HCT116 (cell line): ENCODE measurements at regions not wholly inside any gene's neighbourhood (a gene's known extent, or its start where the extent isn't known, plus 50 kb on each side); places are given as distances from the start of the nearest gene placed in this dataset.

ENCODE experiments used
- ATAC-seq: fragments of 200-7000 bp; cut with Tn5 transposase; 2 replicates; pipeline ENCODE4 v1.9.1; 2020; ENCODE audit warnings: mild to moderate bottlenecking, moderate library complexity
- BruUV-seq: library from RNA; stranded (reverse); fragments of 400-500 nt; replicated peaks from 2 replicates; lab custom pipeline; 2021; lab: Mats Ljungman, UMichigan
- CTCF ChIA-PET: fragments of 300-600 bp; sonication (Branson Sonifier 250); formaldehyde crosslinking; loops from one replicate; lab custom pipeline; 2021; ENCODE audit warnings: antibody characterized with exemption; lab: Charles Lee
- POLR2A ChIA-PET: fragments of 300-600, 350-600 bp; sonication (Branson Sonifier 250); formaldehyde crosslinking; loops from one replicate; lab custom pipeline; 2021; ENCODE audit warnings: antibody characterized with exemption; lab: Charles Lee
- RAD21 ChIA-PET, 2 experiments: fragments of 300-600 bp; sonication (Branson Sonifier 250); formaldehyde crosslinking; loops; one replicate each; lab custom pipeline; 2023; ENCODE audit warnings: low total read pairs in 2 of 2; ENCODE audit not compliant: uncharacterized antibody in 2 of 2, unreplicated experiment in 2 of 2, low non-redundant PET in 1 of 2; lab: Charles Lee
- DNase-seq: peaks from one replicate; pipeline ENCODE4 v3.0.0-alpha.2; 2010; ENCODE audit warnings: low read depth, low spot score
- H2AFZ ChIP-seq: fragments of 200-600 bp; shearing (Covaris generic), sonication (generic); 2 replicates; pipeline ENCODE4 v1.6.1; 2017; ENCODE audit warnings: low read depth, mixed run types, mixed read lengths, antibody characterized with exemption, low read length; ENCODE audit not compliant: poor library complexity, severe bottlenecking
- H3K27ac ChIP-seq: 2 replicates; pipeline ENCODE4 v1.5.1; 2012; ENCODE audit warnings: low read depth, low read length
- H3K27me3 ChIP-seq: fragments of 200-600 bp; sonication (generic); 2 replicates; pipeline ENCODE4 v1.6.1; 2016; ENCODE audit warnings: mixed run types, low read length, mixed read lengths; ENCODE audit not compliant: insufficient read depth
- H3K36me3 ChIP-seq, 2 experiments: fragments of 200-500 bp in 1 of 2; fragments of 200-600 bp in 1 of 2; sonication (Bioruptor generic) in 1 of 2; sonication (generic) in 1 of 2; 2 replicates each; pipeline versions ENCODE4 v1.5.1 to v1.6.1; 2014 to 2016; ENCODE audit warnings: low read length in 2 of 2, inconsistent platforms in 1 of 2, mixed read lengths in 1 of 2, mixed run types in 1 of 2; ENCODE audit not compliant: insufficient read depth in 2 of 2, control insufficient read depth in 1 of 2
- H3K4me1 ChIP-seq, 2 experiments: fragments of 200-600 bp in 1 of 2; sonication (generic) in 1 of 2; 2 replicates each; pipeline versions ENCODE4 v1.5.1 to v1.6.1; 2012 to 2017; ENCODE audit warnings: low read length in 2 of 2, inconsistent platforms in 1 of 2, mild to moderate bottlenecking in 1 of 2, mixed read lengths in 1 of 2, mixed run types in 1 of 2, moderate library complexity in 1 of 2; ENCODE audit not compliant: insufficient read depth in 2 of 2, control insufficient read depth in 1 of 2
- H3K4me2 ChIP-seq: fragments of 200-600 bp; sonication (generic); 2 replicates; pipeline ENCODE4 v1.6.1; 2017; ENCODE audit warnings: mixed run types, low read length, mixed read lengths
- H3K4me3 ChIP-seq, 2 experiments: fragments of 200-600 bp in 1 of 2; sonication (generic) in 1 of 2; replicated peaks in 1 of 2; 2 replicates each; pipeline ENCODE4 v1.5.1; 2011 to 2016; ENCODE audit warnings: low read length in 2 of 2, control low read depth in 1 of 2, low read depth in 1 of 2, mild to moderate bottlenecking in 1 of 2, mixed read lengths in 1 of 2, mixed run types in 1 of 2
- H3K79me2 ChIP-seq: fragments of 200-600 bp; sonication (generic); 2 replicates; pipeline ENCODE4 v1.6.1; 2017; ENCODE audit warnings: mild to moderate bottlenecking, mixed run types, low read length, moderate library complexity, mixed read lengths; ENCODE audit not compliant: insufficient read depth
- H3K9ac ChIP-seq: fragments of 200-600 bp; sonication (generic); 2 replicates; pipeline ENCODE4 v1.6.1; 2016; ENCODE audit warnings: low read length, mixed read lengths
- H3K9me2 ChIP-seq: fragments of 200-600 bp; sonication (generic), shearing (Covaris generic); 2 replicates; pipeline ENCODE4 v1.6.1; 2017; ENCODE audit warnings: mixed run types, mild to moderate bottlenecking, moderate library complexity; ENCODE audit not compliant: insufficient read depth
- H3K9me3 ChIP-seq, 2 experiments: fragments of 200-500 bp in 1 of 2; fragments of 200-600 bp in 1 of 2; sonication (Bioruptor generic) in 1 of 2; sonication (generic) in 1 of 2; 2 replicates each; pipeline ENCODE4 v1.6.1; 2014 to 2017; ENCODE audit warnings: low read length in 2 of 2, mixed read lengths in 2 of 2, inconsistent platforms in 1 of 2, low read depth in 1 of 2, mild to moderate bottlenecking in 1 of 2, mixed run types in 1 of 2, moderate library complexity in 1 of 2; ENCODE audit not compliant: control insufficient read depth in 1 of 2, insufficient read depth in 1 of 2
- H4K20me1 ChIP-seq: fragments of 200-600 bp; sonication (generic), shearing (Covaris generic); 2 replicates; pipeline ENCODE4 v1.6.1; 2017; ENCODE audit warnings: mixed run types, mild to moderate bottlenecking, moderate library complexity; ENCODE audit not compliant: insufficient read depth
- CBX3 ChIP-seq: IDR thresholded peaks from 2 replicates; pipeline ENCODE4 v1.6.1; 2012; ENCODE audit warnings: low read depth
- CEBPB ChIP-seq: IDR thresholded peaks from 2 replicates; pipeline ENCODE4 v1.6.1; 2012; ENCODE audit warnings: low read depth
- EGR1 ChIP-seq: IDR thresholded peaks from 2 replicates; pipeline ENCODE4 v1.6.1; 2012; ENCODE audit warnings: low read depth
- ELF1 ChIP-seq: IDR thresholded peaks from 2 replicates; pipeline ENCODE4 v1.6.1; 2012; ENCODE audit warnings: low read depth, borderline replicate concordance
- EZH2phosphoT487 ChIP-seq: fragments of 200-600 bp; IDR thresholded peaks from 2 replicates; pipeline ENCODE4 v1.6.1; 2018; ENCODE audit warnings: antibody characterized with exemption, borderline replicate concordance
- FOSL1 ChIP-seq: IDR thresholded peaks from 2 replicates; pipeline ENCODE4 v1.6.1; 2012; ENCODE audit warnings: low read depth
- JUND ChIP-seq: IDR thresholded peaks from 2 replicates; pipeline ENCODE4 v1.6.1; 2012
- POLR2A ChIP-seq: IDR thresholded peaks from 2 replicates; pipeline ENCODE4 v1.7.0; 2011; ENCODE audit warnings: borderline replicate concordance; ENCODE audit not compliant: insufficient read depth, insufficient read length; ENCODE audit errors: extremely low read depth
- SIN3A ChIP-seq: IDR thresholded peaks from 2 replicates; pipeline ENCODE4 v1.6.1; 2012; ENCODE audit warnings: low read depth
- SRF ChIP-seq: IDR thresholded peaks from 2 replicates; pipeline ENCODE4 v1.6.1; 2012; ENCODE audit warnings: low read depth
- ZBTB33 ChIP-seq: IDR thresholded peaks from 2 replicates; pipeline ENCODE4 v1.6.1; 2011; ENCODE audit warnings: mild to moderate bottlenecking, low read length, moderate library complexity; ENCODE audit not compliant: insufficient replicate concordance; ENCODE audit errors: extremely low read depth
- ZFX ChIP-seq: fragments of 450-650 bp; IDR thresholded peaks from 2 replicates; pipeline ENCODE4 v1.6.1; 2017
- intact Hi-C: fragments of 100-400 bp; cut with micrococcal nuclease; formaldehyde crosslinking; loops from 2 replicates; pipeline ENCODE4 v1.10.0; 2022

GRCh38 chr7:128176696-128177095, 64.4 kb upstream of the LEP start:
- Histone ChIP-seq H3K79me2 (no peaks in the 10 kb centered on the region), H3K9me2 (no peaks in the 10 kb centered on the region), H3K4me1 (peaks cover 0 to 9% of the 10 kb centered on the region in 2 experiments; a peak in 1 of 4 replicates), H3K27me3 (no peaks in the 10 kb centered on the region; the same call in 1 of the 2 replicates), H3K4me2 (peak overlapping the region; percentile 25), H3K36me3 (no peaks in the 10 kb centered on the region), H2AFZ (no peak overlapping the region), H4K20me1 (no peaks in the 10 kb centered on the region), H3K9ac (no peak overlapping the region), H3K27ac (no peak overlapping the region), H3K4me3 (no peak overlapping the region), H3K9me3 (no peaks in the 10 kb centered on the region)
- TF ChIP-seq EZH2phosphoT487 (no peak), JUND (0 out of 2 replicates have a peak, but pooled peaks have one; percentile 21), FOSL1 (peak; percentile 35)
- peak; percentile 70 for ATAC-seq
- intact Hi-C loops: no loop called here
- BruUV-seq: no TSS peak
- POLR2A ChIA-PET: no interaction called here
- RAD21 ChIA-PET: no interaction called here
- CTCF ChIA-PET: no interaction called here
- DNase-seq: no peak

- Histone ChIP-seq H3K79me2 (no peaks in the 10 kb centered on the region), H3K36me3 (no peaks in the 10 kb centered on the region), H3K4me3 (no peak overlapping the region), H4K20me1 (no peaks in the 10 kb centered on the region), H3K27me3 (no peaks in the 10 kb centered on the region), H3K9me2 (no peaks in the 10 kb centered on the region), H3K27ac (no peak overlapping the region), H3K4me2 (no peak overlapping the region), H2AFZ (no peak overlapping the region), H3K9ac (no peak overlapping the region), H3K9me3 (no peaks in the 10 kb centered on the region), H3K4me1 (peaks cover 0 to 9% of the 10 kb centered on the region in 2 experiments; a peak in 1 of 4 replicates)
- TF ChIP-seq ZBTB33: no peak
- TF ChIP-seq POLR2A: no peak
- TF ChIP-seq SRF: no peak
- TF ChIP-seq SIN3A: no peak
- no peak for TF ChIP-seq CBX3
- no peak for TF ChIP-seq ZFX
- no peak for TF ChIP-seq ELF1
- TF ChIP-seq CEBPB: no peak
- no peak for TF ChIP-seq EGR1
- POLR2A ChIA-PET: no interaction called here
- no peak for ATAC-seq
- intact Hi-C loops: no loop called here
- no TSS peak for BruUV-seq
- DNase-seq: no peak
- RAD21 ChIA-PET: no interaction called here
- CTCF ChIA-PET: no interaction called here
Observed at GRCh38 chr7:128177768-128178550, 63.1 kb upstream of the LEP start.
